Activated T-cell treated with anti-CD3 and anti-CD28 coated beads, Interleukin-2, amount 50 U/mL, for 72 hours (primary cell): ENCODE measurements at regions not wholly inside any gene's neighbourhood (a gene's known extent, or its start where the extent isn't known, plus 50 kb on each side); places are given as distances from the start of the nearest gene placed in this dataset.

Experiments used
- ATAC-seq, 2 donors: fragments of 150-1000 bp; cut with Tn5 transposase; replicated peaks in 1 of 2; 2 replicates each; pipeline ENCODE4 v1.10.0; 2021; ENCODE audit warnings: moderate library complexity in 2 of 2, mild to moderate bottlenecking in 1 of 2
- DNase-seq, 2 donors: peaks; one replicate each; pipeline ENCODE4 v3.0.0; 2021 to 2022; ENCODE audit warnings: mixed read lengths in 1 of 2
- H3K27ac Mint-ChIP-seq: one replicate; pipeline ENCODE4 v1.8.0; 2022; ENCODE audit warnings: mild to moderate bottlenecking, moderate library complexity, mixed read lengths
- H3K27me3 Mint-ChIP-seq: one replicate; pipeline ENCODE4 v1.8.0; 2022; ENCODE audit warnings: low read depth, mixed read lengths
- H3K36me3 Mint-ChIP-seq, 2 donors: one replicate each; pipeline ENCODE4 v1.8.0; 2022; ENCODE audit warnings: mixed read lengths in 2 of 2, mild to moderate bottlenecking in 1 of 2; ENCODE audit not compliant: insufficient read depth in 2 of 2
- H3K4me1 Mint-ChIP-seq: one replicate; pipeline ENCODE4 v1.8.0; 2022; ENCODE audit warnings: low read depth, mixed read lengths
- H3K4me3 Mint-ChIP-seq, 2 donors: one replicate each; pipeline ENCODE4 v1.8.0; 2022; ENCODE audit warnings: mild to moderate bottlenecking in 2 of 2, mixed read lengths in 2 of 2, moderate library complexity in 2 of 2
- H3K9me3 Mint-ChIP-seq, 2 donors: one replicate each; pipeline ENCODE4 v1.8.0; 2022; ENCODE audit warnings: mixed read lengths in 2 of 2

DNA sequence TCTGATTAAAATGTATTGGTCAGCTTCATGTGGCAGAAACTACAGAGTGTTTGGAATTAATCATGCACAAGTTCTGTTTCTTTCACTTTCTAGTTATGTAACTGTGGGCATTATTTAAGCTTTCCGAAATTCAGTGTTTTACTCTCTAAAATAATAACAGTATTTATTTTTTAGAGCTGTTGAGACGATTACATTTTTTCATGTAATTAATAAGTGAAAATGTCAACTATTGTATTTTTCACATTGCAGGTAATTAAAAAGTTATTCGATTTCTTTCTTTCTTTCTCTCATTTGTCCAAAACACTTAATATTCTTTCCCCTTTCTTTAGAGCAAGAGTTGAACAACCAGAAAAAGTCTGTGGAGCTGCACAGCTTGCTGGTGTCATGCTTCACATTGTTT, 559.4 kb upstream of the PCDH20 start:
- no peak for DNase-seq
- Mint-ChIP-seq H3K4me3 (no peak overlapping the region), H3K9me3 (peaks cover 7 to 8% of the 10 kb centered on the region in 2 donors), H3K27me3 (no peaks in the 10 kb centered on the region), H3K4me1 (no peaks in the 10 kb centered on the region), H3K36me3 (no peaks in the 10 kb centered on the region), H3K27ac (no peak overlapping the region)
- no peak for ATAC-seq

DNA sequence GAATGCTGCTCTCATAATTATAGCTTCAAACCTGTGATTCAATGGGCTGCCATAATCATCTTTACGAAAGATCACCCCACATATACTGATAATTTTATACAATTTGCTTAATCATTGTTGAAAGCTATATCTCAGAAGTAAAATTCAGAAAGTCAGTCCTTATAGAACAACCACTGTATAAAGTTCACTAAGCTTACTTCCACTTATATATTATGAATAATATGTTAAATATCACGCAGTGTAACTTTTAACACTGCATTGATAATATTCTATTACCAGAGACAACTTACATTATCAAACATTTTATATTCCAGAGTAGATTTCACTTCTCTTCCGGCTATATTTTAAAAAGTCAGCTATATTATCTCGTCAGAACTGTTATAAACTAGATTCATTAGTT, 550.1 kb upstream of the PCDH20 start:
- no peak overlapping the region for H3K27ac Mint-ChIP-seq
- DNase-seq (no peak), ATAC-seq (no peak)
- H3K36me3 Mint-ChIP-seq: no peaks in the 10 kb centered on the region
- H3K27me3 Mint-ChIP-seq: no peaks in the 10 kb centered on the region
- no peaks in the 10 kb centered on the region for H3K4me1 Mint-ChIP-seq
- no peak overlapping the region for H3K4me3 Mint-ChIP-seq
- H3K9me3 Mint-ChIP-seq: peaks cover 1 to 2% of the 10 kb centered on the region in 2 donors

DNA sequence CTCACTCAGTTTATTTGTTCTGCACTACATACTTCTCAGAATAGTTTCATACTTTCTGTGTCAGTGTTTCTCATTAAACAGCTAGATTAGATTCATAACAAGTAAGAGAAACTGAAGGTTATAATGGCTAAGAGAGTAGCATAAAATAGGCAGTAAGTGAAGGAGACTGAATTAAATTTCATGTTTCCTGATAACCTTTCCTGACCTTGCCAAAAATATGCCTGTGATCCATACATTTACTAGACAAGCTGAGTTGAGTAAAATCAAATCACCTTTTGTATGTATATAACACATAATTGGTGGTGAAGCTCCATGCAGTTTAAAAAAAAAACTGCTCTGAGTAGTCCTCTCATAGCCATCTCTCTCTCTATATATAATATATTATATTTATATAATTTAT, 545.3 kb upstream of the PCDH20 start:
- DNase-seq: no peak
- H3K4me1 Mint-ChIP-seq: no peaks in the 10 kb centered on the region
- H3K9me3 Mint-ChIP-seq: peaks cover 1 to 2% of the 10 kb centered on the region in 2 donors
- no peak overlapping the region for H3K4me3 Mint-ChIP-seq
- ATAC-seq: no peak
- no peaks in the 10 kb centered on the region for H3K36me3 Mint-ChIP-seq
- no peak overlapping the region for H3K27ac Mint-ChIP-seq
- no peaks in the 10 kb centered on the region for H3K27me3 Mint-ChIP-seq

GRCh38 chr13:61954092-61954491, 538.4 kb upstream of the PCDH20 start:
- Mint-ChIP-seq H3K36me3 (no peaks in the 10 kb centered on the region), H3K4me3 (no peak overlapping the region), H3K9me3 (no peaks in the 10 kb centered on the region), H3K27me3 (no peaks in the 10 kb centered on the region), H3K4me1 (no peaks in the 10 kb centered on the region), H3K27ac (no peak overlapping the region)
- ATAC-seq (no peak), DNase-seq (no peak)

- ATAC-seq: no peak
- Mint-ChIP-seq H3K4me1 (no peaks in the 10 kb centered on the region), H3K4me3 (no peak overlapping the region), H3K27me3 (no peaks in the 10 kb centered on the region), H3K27ac (no peak overlapping the region), H3K36me3 (no peaks in the 10 kb centered on the region), H3K9me3 (no peaks in the 10 kb centered on the region)
- DNase-seq: no peak
These were observed 535.2 kb upstream of the PCDH20 start for GRCh38 chr13:61950828-61951227.

GRCh38 chr13:61944329-61944929, 528.8 kb upstream of the PCDH20 start:
- no peaks in the 10 kb centered on the region for H3K36me3 Mint-ChIP-seq
- ATAC-seq (no peak), DNase-seq (no peak)
- H3K27me3 Mint-ChIP-seq: no peaks in the 10 kb centered on the region
- H3K4me1 Mint-ChIP-seq: no peaks in the 10 kb centered on the region
- H3K9me3 Mint-ChIP-seq: peaks cover 4 to 6% of the 10 kb centered on the region in 2 donors
- H3K27ac Mint-ChIP-seq: no peak overlapping the region
- no peak overlapping the region for H3K4me3 Mint-ChIP-seq

DNA sequence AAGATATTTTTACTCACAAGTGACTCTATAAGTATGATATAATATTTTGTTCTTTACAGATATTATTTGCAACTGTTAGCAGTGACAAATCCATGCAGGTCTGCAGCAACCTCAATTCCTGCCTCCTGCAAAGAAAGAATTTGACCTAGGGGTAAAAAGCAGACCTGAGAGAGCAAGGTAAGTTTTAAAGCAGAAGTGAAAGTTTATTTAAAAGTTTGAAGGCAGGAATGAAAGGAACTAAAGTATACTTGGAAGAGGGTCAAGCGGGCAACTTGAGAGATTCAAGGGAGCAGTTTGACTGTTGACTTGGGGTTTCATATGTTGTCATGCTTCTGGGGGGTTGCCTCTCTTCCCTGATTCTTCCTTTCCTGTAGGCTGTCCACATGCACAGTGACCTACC, 520.1 kb upstream of the PCDH20 start:
- H3K4me1 Mint-ChIP-seq: no peaks in the 10 kb centered on the region
- no peak for ATAC-seq

DNA sequence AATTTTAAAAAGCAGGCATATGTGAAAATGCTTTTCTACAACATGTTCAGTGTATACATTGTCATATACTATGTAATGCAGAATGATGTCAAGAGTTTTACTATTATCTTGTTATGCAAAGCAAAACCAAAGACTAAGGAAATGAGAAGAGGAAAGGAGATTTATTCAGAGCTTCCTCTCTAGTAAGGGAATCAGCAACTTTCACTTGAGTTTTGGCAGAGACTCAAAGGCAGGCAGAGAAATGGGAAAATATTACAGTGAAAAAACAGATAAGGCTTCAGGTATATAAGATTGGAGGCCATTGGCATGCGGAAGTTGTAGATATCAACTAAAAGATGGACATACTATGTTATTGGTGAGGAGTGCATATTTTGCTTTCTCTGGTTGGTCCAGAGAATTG, 512.0 kb upstream of the PCDH20 start:
- DNase-seq: no peak
- Mint-ChIP-seq H3K36me3 (peaks cover 0 to 3% of the 10 kb centered on the region in 2 donors), H3K4me1 (no peaks in the 10 kb centered on the region), H3K9me3 (peaks cover 7 to 10% of the 10 kb centered on the region in 2 donors), H3K27me3 (no peaks in the 10 kb centered on the region), H3K27ac (no peak overlapping the region), H3K4me3 (no peak overlapping the region)
- ATAC-seq: no peak

More for the DNA sequence above, 520.1 kb upstream of the PCDH20 start:
- peaks cover 4 to 6% of the 10 kb centered on the region in 2 donors for H3K9me3 Mint-ChIP-seq
- H3K27ac Mint-ChIP-seq: no peak overlapping the region
- no peak overlapping the region for H3K4me3 Mint-ChIP-seq
- H3K36me3 Mint-ChIP-seq: peaks cover 0 to 1% of the 10 kb centered on the region in 2 donors
- no peak for DNase-seq
- H3K27me3 Mint-ChIP-seq: no peaks in the 10 kb centered on the region

DNA sequence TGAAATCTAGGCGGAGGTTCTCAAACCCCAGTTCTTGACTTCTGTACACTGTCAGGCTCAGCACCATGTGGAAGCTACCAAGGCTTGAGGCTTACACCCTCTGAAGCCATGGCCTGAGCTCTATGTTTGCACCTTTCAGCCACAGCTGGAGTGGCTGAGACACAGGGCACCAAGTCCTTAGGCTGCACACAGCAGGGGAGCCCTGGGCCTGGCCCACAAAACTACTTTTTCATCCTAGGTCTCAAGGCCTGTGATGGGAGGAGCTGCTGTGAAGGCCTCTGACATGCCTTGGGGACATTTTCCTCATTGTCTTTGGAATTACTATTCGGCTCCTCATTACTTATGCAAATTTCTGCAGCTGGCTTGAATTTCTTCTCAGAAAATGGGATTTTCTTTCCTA, 503.2 kb upstream of the PCDH20 start:
- Mint-ChIP-seq H3K36me3 (peaks cover 0 to 4% of the 10 kb centered on the region in 2 donors), H3K27me3 (no peaks in the 10 kb centered on the region)

GRCh38 chr13:61916483-61916882, 500.8 kb upstream of the PCDH20 start:
- H3K9me3 Mint-ChIP-seq: peaks cover 5 to 12% of the 10 kb centered on the region in 2 donors

More for the DNA sequence above, 503.2 kb upstream of the PCDH20 start:
- H3K4me1 Mint-ChIP-seq: no peaks in the 10 kb centered on the region
- H3K4me3 Mint-ChIP-seq: no peak overlapping the region
- no peak for DNase-seq
- peaks cover 10 to 20% of the 10 kb centered on the region in 2 donors for H3K9me3 Mint-ChIP-seq
- no peak for ATAC-seq
- no peak overlapping the region for H3K27ac Mint-ChIP-seq

DNA sequence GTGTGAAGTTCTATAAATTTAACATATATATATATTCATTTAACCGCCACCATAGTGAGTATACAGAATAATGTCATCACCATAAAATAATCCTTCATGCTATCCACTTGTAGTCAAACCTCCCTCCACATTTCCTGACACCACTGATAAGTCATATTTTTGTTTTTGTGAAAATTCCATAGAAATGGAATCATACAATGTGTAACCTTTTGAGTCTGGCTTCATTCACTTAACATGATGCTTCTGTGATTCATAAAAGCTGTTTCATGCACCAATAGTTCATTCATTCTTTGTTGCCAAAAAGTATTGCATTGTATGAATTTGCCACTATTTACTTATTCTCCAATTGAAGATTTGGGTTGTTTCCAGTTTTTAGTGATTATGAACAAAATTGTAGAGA, 497.5 kb upstream of the PCDH20 start:
- ATAC-seq (no peak), DNase-seq (no peak)
- Mint-ChIP-seq H3K9me3 (peaks cover 6 to 7% of the 10 kb centered on the region in 2 donors), H3K4me3 (no peak overlapping the region), H3K27me3 (no peaks in the 10 kb centered on the region), H3K4me1 (no peaks in the 10 kb centered on the region), H3K36me3 (no peaks in the 10 kb centered on the region), H3K27ac (no peak overlapping the region)

More at GRCh38 chr13:61916483-61916882, 500.8 kb upstream of the PCDH20 start:
- no peak for DNase-seq
- Mint-ChIP-seq H3K27me3 (no peaks in the 10 kb centered on the region), H3K4me1 (no peaks in the 10 kb centered on the region), H3K4me3 (no peak overlapping the region), H3K27ac (no peak overlapping the region), H3K36me3 (no peaks in the 10 kb centered on the region)
- no peak for ATAC-seq

GRCh38 chr13:61908906-61909615, 493.4 kb upstream of the PCDH20 start:
- H3K4me3 Mint-ChIP-seq: no peak overlapping the region
- peaks cover 0 to 2% of the 10 kb centered on the region in 2 donors for H3K36me3 Mint-ChIP-seq
- no peaks in the 10 kb centered on the region for H3K4me1 Mint-ChIP-seq

DNA sequence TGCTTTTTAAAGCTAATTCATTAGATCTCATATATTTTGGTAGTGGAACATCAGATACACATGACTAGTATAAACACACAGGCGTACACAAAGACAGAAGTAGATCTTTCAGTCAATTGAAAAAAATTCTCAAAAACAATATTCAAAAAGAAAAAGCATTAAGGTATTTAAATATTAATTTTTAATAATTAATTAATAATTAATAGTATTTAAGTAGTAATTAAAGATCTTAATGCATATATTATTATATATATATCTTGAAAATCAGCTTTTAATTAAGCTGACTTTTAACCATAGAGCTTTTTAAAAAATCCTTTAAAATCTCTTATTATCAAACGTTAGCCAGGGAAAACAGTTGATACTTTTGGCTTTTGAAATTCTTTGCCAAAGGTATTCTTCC, 489.4 kb upstream of the PCDH20 start:
- no peaks in the 10 kb centered on the region for H3K27me3 Mint-ChIP-seq

More at GRCh38 chr13:61908906-61909615, 493.4 kb upstream of the PCDH20 start:
- ATAC-seq (no peak), DNase-seq (no peak)
- H3K27me3 Mint-ChIP-seq: no peaks in the 10 kb centered on the region
- no peak overlapping the region for H3K27ac Mint-ChIP-seq
- peaks cover 2 to 4% of the 10 kb centered on the region in 2 donors for H3K9me3 Mint-ChIP-seq

More for the DNA sequence above, 489.4 kb upstream of the PCDH20 start:
- Mint-ChIP-seq H3K4me1 (no peaks in the 10 kb centered on the region), H3K9me3 (peaks cover 2 to 4% of the 10 kb centered on the region in 2 donors), H3K36me3 (peaks cover 0 to 2% of the 10 kb centered on the region in 2 donors), H3K4me3 (no peak overlapping the region), H3K27ac (no peak overlapping the region)
- ATAC-seq (no peak), DNase-seq (no peak)
